Lower leg skin (tissue), 4 donors: ENCODE measurements at regions not wholly inside any gene's neighbourhood (a gene's known extent, or its start where the extent isn't known, plus 50 kb on each side); places are given as distances from the start of the nearest gene placed in this dataset.
"Not testable (repeated sequence)": the region's sequence is repeated elsewhere in the genome, so short reads cannot be mapped to it uniquely, and the experiment has no call there.

Experiments
- DNase-seq, 2 donors: peaks; one replicate each; pipeline ENCODE4 v3.0.0-alpha.2; 2019; ENCODE audit warnings: low spot score in 2 of 2
- H3K4me3 ChIP-seq: fragments of 200-600 bp; sonication (generic); 2 replicates; pipeline ENCODE4 v1.5.1; 2017; ENCODE audit warnings: mild to moderate bottlenecking, low read depth; ENCODE audit not compliant: poor library complexity, severe bottlenecking
- POLR2A ChIP-seq, 2 donors: fragments of 450-650 bp; IDR thresholded peaks; one replicate each; pipeline ENCODE4 v1.6.1; 2016 to 2017; ENCODE audit warnings: antibody characterized with exemption in 2 of 2, mild to moderate bottlenecking in 1 of 2, moderate library complexity in 1 of 2
- WGBS, 2 donors: methylation state at CpG; one replicate each; pipeline ENCODE4 v1.1.5; 2018; 5-methylcytosine and 5-hydroxymethylcytosine counted together
- intact Hi-C: fragments of 100-400 bp; cut with DNase I; formaldehyde crosslinking; loops from one replicate; pipeline ENCODE4 v1.15.0; 2023; ENCODE audit warnings: low total_unique reads
- TF ChIP-seq, protein P1 (sequence below), 3 donors: fragments of 450-650 bp; IDR thresholded peaks; one replicate each; pipeline ENCODE4 v1.5.1; 2016; ENCODE audit warnings: antibody characterized with exemption in 3 of 3, mild to moderate bottlenecking in 3 of 3, moderate library complexity in 2 of 3

DNA sequence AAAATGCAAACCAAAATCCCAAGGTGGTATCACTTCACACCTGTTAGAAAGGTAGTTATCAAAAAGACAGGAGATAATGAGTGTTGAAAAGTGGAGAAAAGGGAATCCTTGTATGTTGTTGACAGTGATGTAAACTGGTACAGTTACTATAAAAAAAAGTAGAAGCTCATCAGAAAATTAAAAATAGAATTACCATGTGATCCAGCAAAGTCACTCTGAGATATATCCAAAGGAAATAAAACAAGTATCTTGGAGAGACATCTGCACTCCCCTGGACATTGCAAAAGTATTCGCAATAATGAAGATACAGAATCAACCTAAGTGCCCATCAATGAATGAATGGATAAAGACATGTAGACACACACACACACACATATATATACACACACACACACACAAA lies 208.3 kb upstream of the PIEZO2 start:
- TF ChIP-seq, protein P1, sequence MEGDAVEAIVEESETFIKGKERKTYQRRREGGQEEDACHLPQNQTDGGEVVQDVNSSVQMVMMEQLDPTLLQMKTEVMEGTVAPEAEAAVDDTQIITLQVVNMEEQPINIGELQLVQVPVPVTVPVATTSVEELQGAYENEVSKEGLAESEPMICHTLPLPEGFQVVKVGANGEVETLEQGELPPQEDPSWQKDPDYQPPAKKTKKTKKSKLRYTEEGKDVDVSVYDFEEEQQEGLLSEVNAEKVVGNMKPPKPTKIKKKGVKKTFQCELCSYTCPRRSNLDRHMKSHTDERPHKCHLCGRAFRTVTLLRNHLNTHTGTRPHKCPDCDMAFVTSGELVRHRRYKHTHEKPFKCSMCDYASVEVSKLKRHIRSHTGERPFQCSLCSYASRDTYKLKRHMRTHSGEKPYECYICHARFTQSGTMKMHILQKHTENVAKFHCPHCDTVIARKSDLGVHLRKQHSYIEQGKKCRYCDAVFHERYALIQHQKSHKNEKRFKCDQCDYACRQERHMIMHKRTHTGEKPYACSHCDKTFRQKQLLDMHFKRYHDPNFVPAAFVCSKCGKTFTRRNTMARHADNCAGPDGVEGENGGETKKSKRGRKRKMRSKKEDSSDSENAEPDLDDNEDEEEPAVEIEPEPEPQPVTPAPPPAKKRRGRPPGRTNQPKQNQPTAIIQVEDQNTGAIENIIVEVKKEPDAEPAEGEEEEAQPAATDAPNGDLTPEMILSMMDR (IDR thresholded peaks at IDR 0.05): no peak
- no peak for TF ChIP-seq POLR2A (IDR thresholded peaks at IDR 0.05)
- WGBS, 2 donors: 89 to 95% methylated on average over 1 of the region's 1 CpG
- no peak for DNase-seq
- H3K4me3 ChIP-seq: no peak overlapping the region
- intact Hi-C loops: no loop called here

DNA sequence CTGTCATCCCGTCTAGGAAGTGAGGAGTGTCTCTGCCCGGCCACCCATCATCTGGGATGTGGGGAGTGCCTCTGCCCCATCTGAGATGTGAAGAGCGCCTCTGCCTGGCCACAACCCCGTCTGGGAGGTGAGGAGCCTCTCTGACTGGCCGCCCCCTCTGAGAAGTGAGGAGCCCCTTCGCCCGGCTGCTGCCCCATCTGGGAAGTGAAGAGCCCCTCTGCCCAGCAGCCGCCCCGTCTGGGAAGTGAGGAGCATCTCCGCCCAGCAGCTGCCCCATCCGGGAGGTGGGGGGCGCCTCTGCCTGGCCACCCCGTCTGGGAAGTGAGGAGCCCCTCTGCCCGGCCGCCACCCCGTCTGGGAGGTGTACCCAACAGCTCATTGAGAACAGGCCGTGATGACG lies 195.2 kb upstream of the PIEZO2 start:
- intact Hi-C loops, DNase-seq: not testable (repeated sequence)
- WGBS, 2 donors: 82 to 87% methylated on average over 18 of the region's 18 CpGs

DNA sequence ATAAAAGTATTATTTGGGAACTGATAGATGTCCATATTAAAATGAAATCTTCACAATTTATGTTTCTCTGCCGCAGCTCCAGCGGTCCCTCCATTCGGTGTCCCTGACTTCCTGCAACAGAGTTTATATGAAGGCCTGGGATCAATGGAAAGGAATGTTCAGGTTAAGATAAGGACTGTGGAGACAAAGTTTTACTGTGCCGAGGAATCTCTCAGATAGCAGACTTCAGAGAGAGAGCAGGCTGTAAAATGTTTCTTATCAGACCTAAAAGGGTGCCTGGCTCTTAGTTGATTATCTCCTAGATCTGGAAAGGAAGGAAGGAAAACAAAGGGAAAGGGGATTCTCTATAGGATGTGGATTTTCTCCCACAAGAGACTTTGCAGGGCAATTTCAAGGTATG lies 193.7 kb upstream of the PIEZO2 start:
- 94% methylated on average over 4 of the region's 4 CpGs for WGBS, 2 donors
- no peak overlapping the region for H3K4me3 ChIP-seq
- DNase-seq: no peak
- TF ChIP-seq POLR2A (IDR thresholded peaks at IDR 0.05): no peak
- TF ChIP-seq, protein P1 (IDR thresholded peaks at IDR 0.05): no peak
- intact Hi-C loops: no loop called here

More for the DNA sequence above, 195.2 kb upstream of the PIEZO2 start:
- not testable (repeated sequence) for H3K4me3 ChIP-seq

GRCh38 chr18:11342115-11342514 lies 192.7 kb upstream of the PIEZO2 start:
- WGBS, 2 donors: 83 to 85% methylated on average over 5 of the region's 5 CpGs
- H3K4me3 ChIP-seq, intact Hi-C loops, DNase-seq: not testable (repeated sequence)

DNA sequence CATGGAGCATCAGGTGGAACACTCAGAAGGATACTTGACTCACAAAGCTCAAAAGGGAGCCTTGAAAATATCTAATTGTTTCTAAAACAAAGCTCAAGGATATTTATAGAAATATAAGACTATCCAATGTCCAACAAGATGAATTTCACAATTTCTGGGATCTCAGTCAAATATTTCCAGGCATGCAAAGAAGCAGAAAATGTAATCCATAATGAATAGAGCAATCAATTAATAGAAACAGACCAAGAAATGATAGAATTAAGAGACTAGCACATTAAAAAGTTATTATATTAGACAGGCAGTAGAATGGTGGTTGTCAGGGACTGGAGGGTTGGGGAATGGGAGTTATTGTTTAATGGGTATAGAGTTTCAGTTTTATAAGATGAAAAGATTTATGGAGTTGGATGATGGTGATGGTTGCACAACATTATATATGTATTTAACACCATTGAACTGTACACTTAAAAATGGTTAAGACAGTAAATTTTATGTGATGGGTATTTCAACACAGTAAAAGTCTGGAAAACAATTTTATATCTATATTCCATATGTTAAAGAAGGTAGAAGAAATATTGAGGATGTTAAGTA lies 189.9 kb upstream of the PIEZO2 start:
- TF ChIP-seq, protein P1 (IDR thresholded peaks at IDR 0.05): no peak
- no peak for TF ChIP-seq POLR2A (IDR thresholded peaks at IDR 0.05)
- intact Hi-C loops: no loop called here
- H3K4me3 ChIP-seq: no peak overlapping the region
- DNase-seq: no peak

DNA sequence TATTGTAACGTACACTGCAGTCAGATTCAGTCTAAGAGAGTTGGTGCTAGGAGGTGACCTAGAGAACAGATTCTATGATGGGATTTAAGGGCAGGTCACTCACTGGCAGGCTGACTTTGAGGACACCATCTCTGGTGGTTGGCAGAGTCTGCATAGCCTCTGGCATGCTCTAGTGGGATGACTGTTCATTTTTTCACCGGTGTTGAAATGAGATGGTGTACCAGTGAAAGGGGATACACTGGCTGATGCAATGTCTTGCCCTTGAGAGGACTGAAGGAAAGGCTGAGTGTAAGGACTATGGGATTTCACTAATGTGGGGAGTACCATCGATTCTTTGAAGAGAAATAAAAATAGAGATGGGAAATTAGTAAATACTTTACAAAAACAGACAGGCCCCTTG lies 186.9 kb upstream of the PIEZO2 start:
- no peak for DNase-seq
- no peak for TF ChIP-seq POLR2A (IDR thresholded peaks at IDR 0.05)
- TF ChIP-seq, protein P1 (IDR thresholded peaks at IDR 0.05): no peak
- intact Hi-C loops: no loop called here
- 83 to 90% methylated on average over 3 of the region's 3 CpGs for WGBS, 2 donors
- no peak overlapping the region for H3K4me3 ChIP-seq

- intact Hi-C loops: no loop called here
- WGBS, 2 donors: 34 to 42% methylated on average over 4 of the region's 4 CpGs
- no peak overlapping the region for H3K4me3 ChIP-seq
- no peak for TF ChIP-seq POLR2A (IDR thresholded peaks at IDR 0.05)
- TF ChIP-seq, protein P1 (IDR thresholded peaks at IDR 0.05): no peak
- no peak for DNase-seq
Observed at GRCh38 chr18:11327391-11328009, 178.1 kb upstream of the PIEZO2 start.
